ENCODE measurements at regions not wholly inside any gene's neighbourhood (a gene's known extent, or its start where the extent isn't known, plus 50 kb on each side); places are given as distances from the start of the nearest gene placed in this dataset.

GRCh38 chr1:232515706-232516105, 114.2 kb downstream of the SIPA1L2 start:
- no peak for TF ChIP-seq CTCF (IDR thresholded peaks at IDR 0.05; ENCODE audit: low read depth, low read length, missing control alignments)
- no peak overlapping the region for H3K4me3 ChIP-seq (ENCODE audit: low read depth, low read length)
- no peak for DNase-seq (ENCODE audit: low read depth)

GRCh38 chr1:232512712-232513111, 117.2 kb downstream of the SIPA1L2 start:
- DNase-seq (ENCODE audit: low read depth), result no peak
- no peak overlapping the region for H3K4me3 ChIP-seq (ENCODE audit: low read depth, low read length)
- no peak for TF ChIP-seq CTCF (IDR thresholded peaks at IDR 0.05; ENCODE audit: low read depth, low read length, missing control alignments)

GRCh38 chr1:232511172-232511571, 118.8 kb downstream of the SIPA1L2 start:
- no peak for TF ChIP-seq CTCF (IDR thresholded peaks at IDR 0.05; ENCODE audit: low read depth, low read length, missing control alignments)
- no peak overlapping the region for H3K4me3 ChIP-seq (ENCODE audit: low read depth, low read length)
- DNase-seq (ENCODE audit: low read depth), result no peak

- DNase-seq (ENCODE audit: low read depth), result no peak
- TF ChIP-seq CTCF (IDR thresholded peaks at IDR 0.05; ENCODE audit: low read depth, low read length, missing control alignments), result no peak
- no peak overlapping the region for H3K4me3 ChIP-seq (ENCODE audit: low read depth, low read length)
Measured at GRCh38 chr1:232510367-232511110, 119.4 kb downstream of the SIPA1L2 start.

GRCh38 chr1:232509570-232509969, 120.4 kb downstream of the SIPA1L2 start:
- H3K4me3 ChIP-seq (ENCODE audit: low read depth, low read length), result no peak overlapping the region
- no peak for TF ChIP-seq CTCF (IDR thresholded peaks at IDR 0.05; ENCODE audit: low read depth, low read length, missing control alignments)
- no peak for DNase-seq (ENCODE audit: low read depth)

GRCh38 chr1:232508130-232508701, 121.7 kb downstream of the SIPA1L2 start:
- DNase-seq (ENCODE audit: low read depth), result no peak
- H3K4me3 ChIP-seq (ENCODE audit: low read depth, low read length), result no peak overlapping the region
- no peak for TF ChIP-seq CTCF (IDR thresholded peaks at IDR 0.05; ENCODE audit: low read depth, low read length, missing control alignments)

GRCh38 chr1:232507571-232507970, 122.4 kb downstream of the SIPA1L2 start:
- TF ChIP-seq CTCF (IDR thresholded peaks at IDR 0.05; ENCODE audit: low read depth, low read length, missing control alignments), result no peak

More at GRCh38 chr1:232507571-232507970, 122.4 kb downstream of the SIPA1L2 start:
- no peak for DNase-seq (ENCODE audit: low read depth)
- no peak overlapping the region for H3K4me3 ChIP-seq (ENCODE audit: low read depth, low read length)
